GM12878 (cell line): ENCODE measurements at regions not wholly inside any gene's neighbourhood (a gene's known extent, or its start where the extent isn't known, plus 50 kb on each side); places are given as distances from the start of the nearest gene placed in this dataset.

Source experiments
- IRF3 ChIP-seq: fragments of 450-650 bp; IDR thresholded peaks from 2 replicates; pipeline ENCODE4 v1.6.1; 2014; ENCODE audit warnings: mild to moderate bottlenecking
- SIN3A ChIP-seq: IDR thresholded peaks from 2 replicates; pipeline ENCODE4 v1.6.1; 2012; ENCODE audit warnings: low read depth, low read length, improper control_type of control experiment

GRCh38 chr22:48713272-48714205 lies 1114.1 kb downstream of the BRD1 start:
- TF ChIP-seq SIN3A: no peak
- TF ChIP-seq IRF3: no peak
